Mesenchymal stem cell (in vitro differentiated cells and primary cell): ENCODE measurements at regions not wholly inside any gene's neighbourhood (a gene's known extent, or its start where the extent isn't known, plus 50 kb on each side); places are given as distances from the start of the nearest gene placed in this dataset.

ENCODE experiments used
- DNase-seq: peaks from one replicate; pipeline ENCODE4 v3.0.0-alpha.2; 2013
- H2AFZ ChIP-seq: one replicate; pipeline ENCODE4 v1.6.1; 2013; ENCODE audit warnings: low read depth, mild to moderate bottlenecking, control low read depth, inconsistent platforms, low read length, moderate library complexity
- H2AK5ac ChIP-seq: 2 replicates; pipeline ENCODE4 v1.6.1; 2013; ENCODE audit warnings: low read length, moderate library complexity, mild to moderate bottlenecking, inconsistent platforms; ENCODE audit not compliant: severe bottlenecking
- H2BK120ac ChIP-seq: one replicate; pipeline ENCODE4 v1.6.1; 2013; ENCODE audit warnings: low read depth, mild to moderate bottlenecking, inconsistent platforms, low read length, moderate library complexity
- H2BK12ac ChIP-seq, 2 experiments: one replicate each; pipeline ENCODE4 v1.6.1; 2013; ENCODE audit warnings: inconsistent platforms in 2 of 2, low read length in 2 of 2, mild to moderate bottlenecking in 2 of 2, moderate library complexity in 2 of 2, control low read depth in 1 of 2
- H2BK15ac ChIP-seq: one replicate; pipeline ENCODE4 v1.6.1; 2013; ENCODE audit warnings: mild to moderate bottlenecking, low read depth, inconsistent platforms; ENCODE audit not compliant: poor library complexity, severe bottlenecking
- H2BK5ac ChIP-seq: 2 replicates; pipeline ENCODE4 v1.6.1; 2013; ENCODE audit warnings: low read depth, mild to moderate bottlenecking, low read length, control low read depth, inconsistent platforms; ENCODE audit not compliant: poor library complexity, severe bottlenecking
- H3K14ac ChIP-seq, 2 experiments: one replicate each; pipeline ENCODE4 v1.6.1; 2013; ENCODE audit warnings: inconsistent platforms in 2 of 2, low read length in 2 of 2, control low read depth in 1 of 2, mild to moderate bottlenecking in 1 of 2, moderate library complexity in 1 of 2
- H3K18ac ChIP-seq, 2 experiments: one replicate each; pipeline ENCODE4 v1.6.1; 2013; ENCODE audit warnings: inconsistent platforms in 2 of 2, low read length in 2 of 2, control low read depth in 1 of 2, low read depth in 1 of 2, mild to moderate bottlenecking in 1 of 2
- H3K23ac ChIP-seq, 2 experiments: one replicate each; pipeline ENCODE4 v1.6.1; 2013; ENCODE audit warnings: inconsistent platforms in 2 of 2, low read length in 2 of 2, mild to moderate bottlenecking in 2 of 2, moderate library complexity in 2 of 2, control low read depth in 1 of 2
- H3K27ac ChIP-seq: 2 replicates; pipeline ENCODE4 v1.5.1; 2013; ENCODE audit warnings: mild to moderate bottlenecking, moderate library complexity, low read length, control low read depth, inconsistent platforms; ENCODE audit not compliant: poor library complexity, severe bottlenecking
- H3K27me3 ChIP-seq, 2 experiments: 2 replicates each; pipeline versions ENCODE4 v1.6.1 to v1.7.0; 2013; ENCODE audit warnings: low read length in 2 of 2, mild to moderate bottlenecking in 2 of 2, moderate library complexity in 2 of 2, control low read depth in 1 of 2, inconsistent platforms in 1 of 2; ENCODE audit not compliant: control insufficient read depth in 1 of 2, insufficient read depth in 1 of 2
- H3K36me3 ChIP-seq, 2 experiments: 2 replicates each; pipeline versions ENCODE4 v1.6.1 to v1.7.0; 2013; ENCODE audit warnings: low read length in 2 of 2, control low read depth in 1 of 2, inconsistent platforms in 1 of 2, low read depth in 1 of 2, mild to moderate bottlenecking in 1 of 2; ENCODE audit not compliant: insufficient read depth in 2 of 2, control insufficient read depth in 1 of 2
- H3K4ac ChIP-seq, 2 experiments: one replicate each; pipeline ENCODE4 v1.6.1; 2013; ENCODE audit warnings: inconsistent platforms in 2 of 2, low read length in 2 of 2, mild to moderate bottlenecking in 2 of 2, moderate library complexity in 2 of 2, control low read depth in 1 of 2, low read depth in 1 of 2
- H3K4me1 ChIP-seq: 2 replicates; pipeline ENCODE4 v1.6.1; 2013; ENCODE audit warnings: low read depth, low read length, control low read depth; ENCODE audit not compliant: control insufficient read depth, insufficient read depth
- H3K4me2 ChIP-seq: 2 replicates; pipeline ENCODE4 v1.6.1; 2013; ENCODE audit warnings: low read length, mild to moderate bottlenecking, inconsistent platforms; ENCODE audit not compliant: poor library complexity, severe bottlenecking
- H3K4me3 ChIP-seq, 2 experiments: 2 replicates each; pipeline versions ENCODE4 v1.5.1 to v1.7.0; 2013; ENCODE audit warnings: low read length in 2 of 2, mild to moderate bottlenecking in 2 of 2, control low read depth in 1 of 2, low read depth in 1 of 2; ENCODE audit not compliant: insufficient read depth in 1 of 2
- H3K79me1 ChIP-seq: replicated peaks from 2 replicates; pipeline ENCODE4 v1.6.1; 2013; ENCODE audit warnings: mild to moderate bottlenecking, control low read depth, low read length, inconsistent platforms; ENCODE audit not compliant: poor library complexity, severe bottlenecking
- H3K9ac ChIP-seq: 2 replicates; pipeline ENCODE4 v1.7.0; 2013; ENCODE audit warnings: mild to moderate bottlenecking, low read length, moderate library complexity
- H3K9me3 ChIP-seq: 2 replicates; pipeline ENCODE4 v1.7.0; 2013; ENCODE audit warnings: mild to moderate bottlenecking, low read length; ENCODE audit not compliant: control insufficient read depth
- H4K8ac ChIP-seq: one replicate; pipeline ENCODE4 v1.6.1; 2013; ENCODE audit warnings: inconsistent platforms, mild to moderate bottlenecking, low read length, moderate library complexity
- H4K91ac ChIP-seq: one replicate; pipeline ENCODE4 v1.6.1; 2013; ENCODE audit warnings: mild to moderate bottlenecking, low read length, inconsistent platforms
- WGBS: methylation state at CpG from one replicate; pipeline ENCODE4 v1.1.7; 2013; ENCODE audit warnings: mixed read lengths; 5-methylcytosine and 5-hydroxymethylcytosine counted together

DNA sequence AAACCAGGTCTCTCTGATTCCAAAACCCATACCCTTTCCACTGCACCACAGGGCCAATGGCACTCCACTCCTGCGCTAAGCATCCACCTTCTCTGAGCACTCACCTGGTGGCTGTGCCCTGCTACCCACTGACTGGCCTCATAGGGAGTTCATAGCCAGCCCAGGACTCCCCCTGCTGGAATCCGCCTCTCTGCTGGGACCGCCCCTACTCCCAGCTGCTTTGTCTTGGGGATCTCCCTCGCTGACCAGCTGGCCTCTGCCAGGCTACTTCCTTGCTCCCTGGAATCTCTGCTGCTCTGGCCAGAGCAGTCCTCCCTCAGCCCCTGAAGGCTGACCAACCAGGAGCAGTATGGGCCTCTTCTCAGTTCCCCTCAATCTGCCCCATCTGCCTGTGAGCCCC, 129.7 kb downstream of the FAXC start:
- H2BK120ac ChIP-seq = no peak overlapping the region
- H2BK5ac ChIP-seq = no peak overlapping the region
- H3K4me1 ChIP-seq = no peaks in the 10 kb centered on the region
- no peak overlapping the region for H3K14ac ChIP-seq
- H3K4me2 ChIP-seq = no peak overlapping the region
- H3K23ac ChIP-seq = no peak overlapping the region
- peaks cover 6 to 8% of the 10 kb centered on the region in 2 experiments for H3K27me3 ChIP-seq
- no peaks in the 10 kb centered on the region for H3K79me1 ChIP-seq
- no peak overlapping the region for H3K27ac ChIP-seq
- H3K9ac ChIP-seq = no peak overlapping the region
- no peak overlapping the region for H3K4ac ChIP-seq
- no peak overlapping the region for H2BK15ac ChIP-seq
- DNase-seq = no peak
- WGBS = 18% methylated on average over 4 of the region's 4 CpGs
- no peak overlapping the region for H2AFZ ChIP-seq
- H3K18ac ChIP-seq = no peak overlapping the region
- no peak overlapping the region for H4K91ac ChIP-seq
- H3K9me3 ChIP-seq = no peaks in the 10 kb centered on the region
- H3K4me3 ChIP-seq = no peak overlapping the region
- H3K36me3 ChIP-seq = no peaks in the 10 kb centered on the region
- no peak overlapping the region for H2BK12ac ChIP-seq
- H4K8ac ChIP-seq = no peak overlapping the region
- no peak overlapping the region for H2AK5ac ChIP-seq

DNA sequence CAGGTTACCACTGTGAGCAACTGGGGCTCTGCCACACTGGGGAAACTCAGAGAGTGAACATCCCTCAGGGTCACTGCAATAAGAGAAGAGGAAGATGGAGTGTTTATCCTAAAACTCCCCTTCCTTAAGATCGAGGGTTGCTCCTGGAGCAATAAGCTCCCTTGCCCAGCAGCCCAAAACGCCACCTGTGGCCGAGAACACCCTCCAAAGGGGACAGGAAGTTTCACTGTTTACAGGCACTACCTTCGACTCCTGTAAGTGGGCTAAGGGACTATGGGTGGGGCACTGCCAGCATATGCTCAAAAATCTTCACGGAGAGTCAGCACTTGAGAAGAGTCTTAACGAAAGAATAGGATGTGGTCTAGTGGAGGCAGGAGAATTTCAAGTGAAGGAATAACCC, 132.5 kb downstream of the FAXC start:
- no peak overlapping the region for H2BK5ac ChIP-seq
- H3K4me3 ChIP-seq = no peak overlapping the region
- WGBS = 47% methylated on average over 6 of the region's 6 CpGs
- H2BK120ac ChIP-seq = no peak overlapping the region
- H3K23ac ChIP-seq = no peak overlapping the region
- DNase-seq = no peak
- no peak overlapping the region for H4K8ac ChIP-seq
- H3K79me1 ChIP-seq = no peaks in the 10 kb centered on the region
- H2BK12ac ChIP-seq = no peak overlapping the region
- no peak overlapping the region for H3K18ac ChIP-seq
- H3K27ac ChIP-seq = no peak overlapping the region
- H3K27me3 ChIP-seq = peaks cover 6 to 8% of the 10 kb centered on the region in 2 experiments
- no peak overlapping the region for H4K91ac ChIP-seq
- no peaks in the 10 kb centered on the region for H3K36me3 ChIP-seq
- no peak overlapping the region for H2AK5ac ChIP-seq
- H3K4me2 ChIP-seq = no peak overlapping the region
- no peak overlapping the region for H2BK15ac ChIP-seq
- no peak overlapping the region for H3K14ac ChIP-seq
- H2AFZ ChIP-seq = no peak overlapping the region
- H3K9me3 ChIP-seq = no peaks in the 10 kb centered on the region
- H3K9ac ChIP-seq = no peak overlapping the region
- H3K4me1 ChIP-seq = no peaks in the 10 kb centered on the region
- H3K4ac ChIP-seq = no peak overlapping the region

DNA sequence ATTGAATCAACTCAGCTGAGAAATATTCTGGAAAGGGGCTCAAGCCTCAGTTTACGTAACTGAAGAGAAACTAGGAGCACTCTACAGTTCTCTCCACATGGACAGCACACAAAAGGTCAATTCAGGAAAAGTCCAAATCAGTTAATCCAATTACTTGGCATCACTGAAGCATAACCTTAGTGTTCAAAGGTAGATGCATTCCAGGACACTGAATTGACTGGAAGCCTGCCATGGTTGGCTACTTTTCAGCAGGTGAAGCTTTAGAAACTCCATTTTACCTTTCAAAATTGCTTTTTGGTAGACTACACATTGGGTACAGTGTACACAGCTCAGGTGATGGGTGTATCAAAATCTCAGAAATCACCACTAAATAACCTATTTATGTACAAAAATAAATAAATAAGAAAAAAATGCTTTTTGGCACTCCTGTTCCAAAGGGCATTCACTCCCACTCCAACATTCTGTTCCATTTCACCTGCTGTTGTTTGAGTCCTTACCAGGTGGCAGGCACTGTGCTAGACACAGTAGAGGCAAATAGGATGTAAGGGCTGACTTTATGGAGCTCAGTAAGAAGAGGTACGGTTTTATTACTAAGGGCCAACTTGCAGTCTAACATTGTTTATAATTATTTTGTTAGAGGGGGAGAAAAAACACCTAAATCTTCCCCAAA, 153.4 kb downstream of the FAXC start:
- no peak overlapping the region for H2AK5ac ChIP-seq
- H3K9ac ChIP-seq = no peak overlapping the region
- WGBS = 62% methylated on average over 2 of the region's 2 CpGs
- no peak overlapping the region for H3K4ac ChIP-seq
- H3K18ac ChIP-seq = no peak overlapping the region
- no peak overlapping the region for H2BK15ac ChIP-seq
- H3K36me3 ChIP-seq = no peaks in the 10 kb centered on the region
- H4K91ac ChIP-seq = no peak overlapping the region
- no peaks in the 10 kb centered on the region for H3K4me1 ChIP-seq
- H3K4me3 ChIP-seq = no peak overlapping the region
- no peak overlapping the region for H3K4me2 ChIP-seq
- no peaks in the 10 kb centered on the region for H3K9me3 ChIP-seq
- H3K27ac ChIP-seq = no peak overlapping the region
- no peak overlapping the region for H2BK120ac ChIP-seq
- no peak overlapping the region for H2AFZ ChIP-seq
- H3K79me1 ChIP-seq = no peaks in the 10 kb centered on the region
- H2BK5ac ChIP-seq = no peak overlapping the region
- no peak overlapping the region for H4K8ac ChIP-seq
- no peak overlapping the region for H3K14ac ChIP-seq
- no peaks in the 10 kb centered on the region for H3K27me3 ChIP-seq
- no peak overlapping the region for H2BK12ac ChIP-seq
- DNase-seq = no peak
- no peak overlapping the region for H3K23ac ChIP-seq

DNA sequence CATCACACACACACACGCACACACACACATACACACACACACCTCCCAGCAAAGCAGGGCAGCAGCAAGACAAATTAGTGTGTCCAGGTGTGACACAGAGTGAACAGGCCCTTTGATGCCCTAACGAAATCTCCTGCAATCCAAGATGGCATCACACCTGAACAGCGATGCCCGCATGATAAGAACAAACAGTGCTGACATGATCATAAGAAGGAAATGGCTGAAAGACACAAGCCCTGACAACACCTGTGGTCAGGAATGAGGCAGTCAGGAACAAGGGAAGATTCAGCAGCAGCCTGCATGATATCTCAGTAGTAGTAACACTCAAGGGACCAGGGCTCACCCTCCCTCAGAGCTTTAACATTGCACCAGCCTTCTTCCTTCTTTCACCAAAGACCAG, 156.9 kb downstream of the FAXC start:
- Histone ChIP-seq H2AFZ (no peak overlapping the region), H3K9me3 (no peaks in the 10 kb centered on the region), H4K8ac (no peak overlapping the region), H3K27me3 (no peaks in the 10 kb centered on the region), H3K4me1 (no peaks in the 10 kb centered on the region), H3K9ac (no peak overlapping the region), H3K14ac (no peak overlapping the region), H3K18ac (no peak overlapping the region), H3K27ac (no peak overlapping the region), H3K23ac (no peak overlapping the region), H3K4ac (no peak overlapping the region), H3K36me3 (no peaks in the 10 kb centered on the region), H2AK5ac (no peak overlapping the region), H4K91ac (no peak overlapping the region), H2BK12ac (no peak overlapping the region), H2BK15ac (no peak overlapping the region), H3K79me1 (no peaks in the 10 kb centered on the region), H2BK120ac (no peak overlapping the region), H2BK5ac (no peak overlapping the region), H3K4me2 (no peak overlapping the region), H3K4me3 (no peak overlapping the region)
- no peak for DNase-seq
- WGBS = 62% methylated on average over 4 of the region's 4 CpGs
